ENCODE measurements at regions not wholly inside any gene's neighbourhood (a gene's known extent, or its start where the extent isn't known, plus 50 kb on each side); places are given as distances from the start of the nearest gene placed in this dataset.

GRCh38 chr6:241336-241865 is 50.9 kb upstream of the DUSP22 start:
- no peaks in the 10 kb centered on the region for H3K79me2 ChIP-seq (ENCODE audit: insufficient read depth, low read length)
- peaks cover 10% of the 10 kb centered on the region for H3K27me3 Mint-ChIP-seq (ENCODE audit: low read depth)

More at GRCh38 chr6:241336-241865, 50.9 kb upstream of the DUSP22 start:
- Histone ChIP-seq H3T11ph (ENCODE audit: low read length) (no peak overlapping the region), H3K79me1 (ENCODE audit: insufficient read depth, low read depth, low read length, poor library complexity, severe bottlenecking) (no peaks in the 10 kb centered on the region), H3K23ac (ENCODE audit: insufficient read length, low read depth, low read length) (no peak overlapping the region), H4K20me1 (ENCODE audit: control insufficient read depth, insufficient read depth, insufficient read length) (no peaks in the 10 kb centered on the region), H2AFZ (ENCODE audit: low read length) (no peak overlapping the region), H2BK12ac (ENCODE audit: insufficient read length, low read depth, low read length) (no peak overlapping the region), H4K8ac (replicated peaks; ENCODE audit: insufficient read length, low read depth, low read length) (no peak overlapping the region), H2BK20ac (ENCODE audit: low read depth, low read length, poor library complexity, severe bottlenecking) (no peak overlapping the region), H3K4me1 (ENCODE audit: insufficient read depth, low read length) (peaks cover 8% of the 10 kb centered on the region; the same call in 1 of the 2 replicates), H3K14ac (ENCODE audit: insufficient read depth, low read length) (no peak overlapping the region), H3K56ac (ENCODE audit: insufficient read length, low read depth, low read length) (no peak overlapping the region), H3K9me3 (ENCODE audit: control insufficient read depth, low read depth, low read length) (no peaks in the 10 kb centered on the region), H3K4me2 (ENCODE audit: insufficient read depth, insufficient read length, low read length) (no peak overlapping the region), H3K4ac (ENCODE audit: low read depth, low read length) (no peak overlapping the region), H3K9ac (ENCODE audit: extremely low read depth, insufficient read length, low read length) (no peak overlapping the region), H3K18ac (ENCODE audit: insufficient read length, low read depth, low read length) (no peak overlapping the region), H3K27me3 (ENCODE audit: insufficient read depth, low read length) (no peaks in the 10 kb centered on the region), H2BK5ac (ENCODE audit: insufficient read length, low read length) (no peak overlapping the region), H4K91ac (ENCODE audit: insufficient read length, low read depth, low read length) (no peak overlapping the region), H4K5ac (ENCODE audit: insufficient read length, low read depth, low read length) (no peak overlapping the region), H2AK5ac (ENCODE audit: insufficient read length, low read length) (no peak overlapping the region), H3K23me2 (ENCODE audit: insufficient read length, low read depth, low read length, poor library complexity, severe bottlenecking) (no peaks in the 10 kb centered on the region), H2BK15ac (ENCODE audit: low read depth, low read length) (no peak overlapping the region), H2BK120ac (ENCODE audit: low read depth, low read length, poor library complexity, severe bottlenecking) (no peak overlapping the region), H3K27ac (ENCODE audit: insufficient read length, low read depth, low read length) (no peak overlapping the region)
- no peak for DNase-seq
- no peak overlapping the region for H3K4me3 Mint-ChIP-seq
- TF ChIP-seq CTCF (conservative IDR thresholded peaks at IDR 0.05): no peak
- H3K27ac Mint-ChIP-seq: no peak overlapping the region
- no peaks in the 10 kb centered on the region for H3K36me3 Mint-ChIP-seq (ENCODE audit: insufficient read depth in 1 of 3, low read depth in 3 of 3)
- no CpG with 5 or more reads among the region's 5 CpGs for WGBS (ENCODE audit: extremely low coverage, insufficient read length, low lambda C conversion rate)
- no peaks in the 10 kb centered on the region; a peak in 1 of 5 replicates for H3K9me3 Mint-ChIP-seq
- peaks cover 20 to 25% of the 10 kb centered on the region in 2 experiments for H3K4me1 Mint-ChIP-seq
